ENCODE measurements at regions not wholly inside any gene's neighbourhood (a gene's known extent, or its start where the extent isn't known, plus 50 kb on each side); places are given as distances from the start of the nearest gene placed in this dataset.

DNA sequence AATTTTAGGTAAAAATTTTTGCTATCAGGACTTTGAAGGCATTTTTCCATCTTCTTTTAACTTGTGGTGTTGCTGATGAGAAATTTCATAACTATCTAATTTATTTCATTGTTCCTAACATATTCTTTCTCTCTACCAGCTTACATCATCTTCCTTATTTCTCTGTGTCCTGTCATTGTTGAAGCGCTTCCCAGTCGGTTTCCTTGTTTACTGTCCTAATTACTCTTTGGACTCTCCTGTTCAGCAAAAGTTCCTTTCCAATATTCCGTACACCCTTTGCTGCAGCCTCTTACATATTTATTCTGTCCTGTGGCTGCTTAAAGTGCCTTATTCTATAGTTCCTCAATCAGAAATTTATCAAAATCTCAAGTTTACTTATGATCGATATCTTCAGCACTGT lies 609.0 kb upstream of the FZD8 start:
- Histone ChIP-seq H2BK5ac (ENCODE audit: low read length) (no peak overlapping the region), H3K79me1 (ENCODE audit: low read length) (no peaks in the 10 kb centered on the region), H3K56ac (ENCODE audit: low read length) (no peak overlapping the region), H2BK120ac (ENCODE audit: low read depth, low read length) (no peak overlapping the region), H3K4ac (ENCODE audit: low read depth, low read length) (no peak overlapping the region), H3K79me2 (ENCODE audit: control insufficient read depth, insufficient read depth, low read length) (no peaks in the 10 kb centered on the region), H2BK15ac (replicated peaks; ENCODE audit: low read depth) (no peak overlapping the region), H3K27ac (ENCODE audit: low read depth, low read length) (no peak overlapping the region), H3K23ac (ENCODE audit: low read length) (no peak overlapping the region), H3K18ac (ENCODE audit: low read length) (no peak overlapping the region), H3K27me3 (ENCODE audit: insufficient read depth, low read length, poor library complexity) (no peaks in the 10 kb centered on the region), H4K8ac (ENCODE audit: low read depth, low read length) (no peak overlapping the region), H3K36me3 (ENCODE audit: control insufficient read depth, insufficient read depth, low read length) (no peaks in the 10 kb centered on the region), H3K4me2 (ENCODE audit: low read length) (no peak overlapping the region), H3K4me3 (ENCODE audit: low read length) (no peak overlapping the region), H3K4me1 (ENCODE audit: control insufficient read depth, low read depth, low read length) (no peaks in the 10 kb centered on the region), H3K9ac (ENCODE audit: low read length) (no peak overlapping the region), H4K5ac (ENCODE audit: low read length) (no peak overlapping the region), H2AK5ac (ENCODE audit: low read length) (no peak overlapping the region)
- WGBS (ENCODE audit: extremely low coverage, insufficient coverage, low lambda C conversion rate) = no CpG with 5 or more reads among the region's 4 CpGs
- no peak for DNase-seq

- Histone ChIP-seq H3K4me2 (ENCODE audit: low read length) (no peak overlapping the region), H2AK5ac (ENCODE audit: low read length) (no peak overlapping the region), H3K4ac (ENCODE audit: low read depth, low read length) (no peak overlapping the region), H3K9ac (ENCODE audit: low read length) (no peak overlapping the region), H3K4me1 (ENCODE audit: control insufficient read depth, low read depth, low read length) (no peaks in the 10 kb centered on the region), H3K27me3 (ENCODE audit: insufficient read depth, low read length, poor library complexity) (no peaks in the 10 kb centered on the region), H3K18ac (ENCODE audit: low read length) (no peak overlapping the region), H2BK120ac (ENCODE audit: low read depth, low read length) (no peak overlapping the region), H3K23ac (ENCODE audit: low read length) (no peak overlapping the region), H3K36me3 (ENCODE audit: control insufficient read depth, insufficient read depth, low read length) (no peaks in the 10 kb centered on the region), H3K56ac (ENCODE audit: low read length) (no peak overlapping the region), H4K5ac (ENCODE audit: low read length) (no peak overlapping the region), H3K4me3 (ENCODE audit: low read length) (no peak overlapping the region), H2BK15ac (replicated peaks; ENCODE audit: low read depth) (no peak overlapping the region), H3K79me1 (ENCODE audit: low read length) (no peaks in the 10 kb centered on the region), H2BK5ac (ENCODE audit: low read length) (no peak overlapping the region), H4K8ac (ENCODE audit: low read depth, low read length) (no peak overlapping the region), H3K79me2 (ENCODE audit: control insufficient read depth, insufficient read depth, low read length) (no peaks in the 10 kb centered on the region), H3K27ac (ENCODE audit: low read depth, low read length) (no peak overlapping the region)
- WGBS (ENCODE audit: extremely low coverage, insufficient coverage, low lambda C conversion rate) = no CpG with 5 or more reads among the region's 5 CpGs
- DNase-seq = no peak
Observed at GRCh38 chr10:36248304-36248981, 606.3 kb upstream of the FZD8 start.

DNA sequence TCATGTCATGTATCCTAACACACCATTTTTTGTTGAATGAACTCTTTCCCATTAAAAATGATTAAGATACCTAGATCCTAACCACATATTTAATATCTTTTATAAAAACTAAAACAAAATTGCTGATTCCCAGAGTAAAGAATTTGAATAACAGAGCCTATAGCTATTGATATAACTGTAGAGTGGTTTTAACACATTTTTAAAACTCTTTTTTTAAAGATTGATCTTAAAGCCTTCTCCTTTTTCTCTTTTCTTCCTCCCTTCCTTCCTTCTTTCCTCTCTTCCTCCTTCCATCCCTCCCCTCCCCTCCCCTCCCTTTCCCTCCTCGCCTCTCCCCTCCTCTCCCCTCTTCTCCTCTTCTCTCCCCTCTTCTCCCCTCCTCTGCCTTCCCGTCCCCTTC lies 605.4 kb upstream of the FZD8 start:
- Histone ChIP-seq H3K4me3 (ENCODE audit: low read length) (no peak overlapping the region), H3K4me2 (ENCODE audit: low read length) (no peak overlapping the region), H2BK5ac (ENCODE audit: low read length) (no peak overlapping the region), H3K36me3 (ENCODE audit: control insufficient read depth, insufficient read depth, low read length) (no peaks in the 10 kb centered on the region), H2BK15ac (replicated peaks; ENCODE audit: low read depth) (no peak overlapping the region), H3K23ac (ENCODE audit: low read length) (no peak overlapping the region), H3K79me1 (ENCODE audit: low read length) (no peaks in the 10 kb centered on the region), H3K9ac (ENCODE audit: low read length) (no peak overlapping the region), H3K79me2 (ENCODE audit: control insufficient read depth, insufficient read depth, low read length) (no peaks in the 10 kb centered on the region), H3K27me3 (ENCODE audit: insufficient read depth, low read length, poor library complexity) (no peaks in the 10 kb centered on the region), H4K8ac (ENCODE audit: low read depth, low read length) (no peak overlapping the region), H3K4me1 (ENCODE audit: control insufficient read depth, low read depth, low read length) (no peaks in the 10 kb centered on the region), H3K4ac (ENCODE audit: low read depth, low read length) (no peak overlapping the region), H2BK120ac (ENCODE audit: low read depth, low read length) (no peak overlapping the region), H3K18ac (ENCODE audit: low read length) (no peak overlapping the region), H3K27ac (ENCODE audit: low read depth, low read length) (no peak overlapping the region), H4K5ac (ENCODE audit: low read length) (no peak overlapping the region), H2AK5ac (ENCODE audit: low read length) (no peak overlapping the region), H3K56ac (ENCODE audit: low read length) (no peak overlapping the region)
- DNase-seq = no peak
- WGBS (ENCODE audit: extremely low coverage, insufficient coverage, low lambda C conversion rate) = no CpG with 5 or more reads among the region's 2 CpGs

GRCh38 chr10:36236931-36237330 lies 594.8 kb upstream of the FZD8 start:
- H3K36me3 ChIP-seq (ENCODE audit: control insufficient read depth, insufficient read depth, low read length) = no peaks in the 10 kb centered on the region
- no peak overlapping the region for H3K23ac ChIP-seq (ENCODE audit: low read length)
- no peak overlapping the region for H3K18ac ChIP-seq (ENCODE audit: low read length)
- no peaks in the 10 kb centered on the region for H3K27me3 ChIP-seq (ENCODE audit: insufficient read depth, low read length, poor library complexity)
- no peak overlapping the region for H2BK120ac ChIP-seq (ENCODE audit: low read depth, low read length)
- H2BK5ac ChIP-seq (ENCODE audit: low read length) = no peak overlapping the region
- no peaks in the 10 kb centered on the region for H3K79me1 ChIP-seq (ENCODE audit: low read length)
- DNase-seq = no peak
- no peak overlapping the region for H4K8ac ChIP-seq (ENCODE audit: low read depth, low read length)
- no peak overlapping the region for H3K4me2 ChIP-seq (ENCODE audit: low read length)
- H2BK15ac ChIP-seq (replicated peaks; ENCODE audit: low read depth) = no peak overlapping the region
- H3K4ac ChIP-seq (ENCODE audit: low read depth, low read length) = no peak overlapping the region
- H3K9ac ChIP-seq (ENCODE audit: low read length) = no peak overlapping the region
- H3K4me3 ChIP-seq (ENCODE audit: low read length) = no peak overlapping the region
- H2AK5ac ChIP-seq (ENCODE audit: low read length) = no peak overlapping the region
- no peaks in the 10 kb centered on the region for H3K79me2 ChIP-seq (ENCODE audit: control insufficient read depth, insufficient read depth, low read length)
- no peaks in the 10 kb centered on the region for H3K4me1 ChIP-seq (ENCODE audit: control insufficient read depth, low read depth, low read length)
- no CpG with 5 or more reads among the region's 2 CpGs for WGBS (ENCODE audit: extremely low coverage, insufficient coverage, low lambda C conversion rate)
- no peak overlapping the region for H4K5ac ChIP-seq (ENCODE audit: low read length)
- H3K56ac ChIP-seq (ENCODE audit: low read length) = no peak overlapping the region
- no peak overlapping the region for H3K27ac ChIP-seq (ENCODE audit: low read depth, low read length)

DNA sequence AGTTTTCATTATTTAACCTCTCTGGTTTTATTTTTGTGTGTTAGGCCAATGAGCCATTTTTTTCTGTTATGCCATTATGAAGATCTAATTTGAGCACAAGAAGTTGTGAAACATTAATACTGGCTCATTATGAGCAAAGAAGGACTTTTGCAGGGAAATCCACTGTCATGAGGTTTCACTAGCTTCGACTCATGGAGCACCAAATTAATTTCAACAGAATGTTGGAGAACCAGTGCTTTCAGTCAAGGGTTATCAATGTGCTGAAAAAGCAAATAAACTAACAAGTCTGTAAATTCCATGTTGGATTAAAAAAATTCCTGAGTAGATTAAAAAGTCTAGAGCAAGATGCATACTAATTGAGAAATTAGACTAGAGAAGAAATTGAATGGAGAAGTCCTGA lies 594.2 kb upstream of the FZD8 start:
- H3K4me1 ChIP-seq (ENCODE audit: control insufficient read depth, low read depth, low read length) = no peaks in the 10 kb centered on the region
- no peak overlapping the region for H3K23ac ChIP-seq (ENCODE audit: low read length)
- H3K27ac ChIP-seq (ENCODE audit: low read depth, low read length) = no peak overlapping the region
- no peak overlapping the region for H2AK5ac ChIP-seq (ENCODE audit: low read length)
- H3K18ac ChIP-seq (ENCODE audit: low read length) = no peak overlapping the region
- no peaks in the 10 kb centered on the region for H3K27me3 ChIP-seq (ENCODE audit: insufficient read depth, low read length, poor library complexity)
- H3K56ac ChIP-seq (ENCODE audit: low read length) = no peak overlapping the region
- H3K36me3 ChIP-seq (ENCODE audit: control insufficient read depth, insufficient read depth, low read length) = no peaks in the 10 kb centered on the region
- H2BK120ac ChIP-seq (ENCODE audit: low read depth, low read length) = no peak overlapping the region
- no peak overlapping the region for H3K4me3 ChIP-seq (ENCODE audit: low read length)
- H3K79me2 ChIP-seq (ENCODE audit: control insufficient read depth, insufficient read depth, low read length) = no peaks in the 10 kb centered on the region
- no peak overlapping the region for H2BK15ac ChIP-seq (replicated peaks; ENCODE audit: low read depth)
- no peaks in the 10 kb centered on the region for H3K79me1 ChIP-seq (ENCODE audit: low read length)
- WGBS (ENCODE audit: extremely low coverage, insufficient coverage, low lambda C conversion rate) = no CpG with 5 or more reads among the region's 1 CpG
- no peak overlapping the region for H3K4me2 ChIP-seq (ENCODE audit: low read length)
- no peak overlapping the region for H3K9ac ChIP-seq (ENCODE audit: low read length)
- H4K8ac ChIP-seq (ENCODE audit: low read depth, low read length) = no peak overlapping the region
- H4K5ac ChIP-seq (ENCODE audit: low read length) = no peak overlapping the region
- no peak for DNase-seq
- no peak overlapping the region for H2BK5ac ChIP-seq (ENCODE audit: low read length)
- no peak overlapping the region for H3K4ac ChIP-seq (ENCODE audit: low read depth, low read length)

DNA sequence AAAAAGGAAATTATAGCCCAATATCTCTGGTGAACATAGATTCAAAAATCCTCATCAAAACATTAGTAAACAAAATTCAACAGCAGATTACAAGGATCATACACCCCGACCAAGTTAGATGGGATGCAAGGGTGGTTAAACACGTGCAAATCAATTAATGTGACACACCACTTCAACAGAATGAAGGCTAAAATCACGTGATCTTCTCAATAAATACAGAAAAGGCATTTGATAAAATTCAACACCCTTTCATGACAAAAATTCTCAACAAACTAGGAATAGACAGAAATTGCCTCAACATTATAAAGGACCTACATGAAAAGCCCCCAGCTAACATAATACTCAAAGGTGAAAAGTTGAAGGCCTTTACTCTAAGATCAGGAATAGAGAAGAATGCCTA lies 590.8 kb upstream of the FZD8 start:
- H3K27ac ChIP-seq (ENCODE audit: low read depth, low read length) = no peak overlapping the region
- no CpG with 5 or more reads among the region's 3 CpGs for WGBS (ENCODE audit: extremely low coverage, insufficient coverage, low lambda C conversion rate)
- no peaks in the 10 kb centered on the region for H3K4me1 ChIP-seq (ENCODE audit: control insufficient read depth, low read depth, low read length)
- no peak for DNase-seq
- no peak overlapping the region for H3K9ac ChIP-seq (ENCODE audit: low read length)
- H3K18ac ChIP-seq (ENCODE audit: low read length) = no peak overlapping the region
- H4K5ac ChIP-seq (ENCODE audit: low read length) = no peak overlapping the region
- H4K8ac ChIP-seq (ENCODE audit: low read depth, low read length) = no peak overlapping the region
- H2BK120ac ChIP-seq (ENCODE audit: low read depth, low read length) = no peak overlapping the region
- H2AK5ac ChIP-seq (ENCODE audit: low read length) = no peak overlapping the region
- no peaks in the 10 kb centered on the region for H3K36me3 ChIP-seq (ENCODE audit: control insufficient read depth, insufficient read depth, low read length)
- H3K4me3 ChIP-seq (ENCODE audit: low read length) = no peak overlapping the region
- H3K56ac ChIP-seq (ENCODE audit: low read length) = no peak overlapping the region
- H3K4me2 ChIP-seq (ENCODE audit: low read length) = no peak overlapping the region
- no peak overlapping the region for H2BK15ac ChIP-seq (replicated peaks; ENCODE audit: low read depth)
- no peaks in the 10 kb centered on the region for H3K79me1 ChIP-seq (ENCODE audit: low read length)
- H3K27me3 ChIP-seq (ENCODE audit: insufficient read depth, low read length, poor library complexity) = no peaks in the 10 kb centered on the region
- H3K4ac ChIP-seq (ENCODE audit: low read depth, low read length) = no peak overlapping the region
- H3K79me2 ChIP-seq (ENCODE audit: control insufficient read depth, insufficient read depth, low read length) = no peaks in the 10 kb centered on the region
- H2BK5ac ChIP-seq (ENCODE audit: low read length) = no peak overlapping the region
- H3K23ac ChIP-seq (ENCODE audit: low read length) = no peak overlapping the region
